SK-N-SH (cell line): ENCODE measurements at regions not wholly inside any gene's neighbourhood (a gene's known extent, or its start where the extent isn't known, plus 50 kb on each side); places are given as distances from the start of the nearest gene placed in this dataset.

Source experiments
- CTCF ChIA-PET: fragments of 300-600, 350-600 bp; formaldehyde crosslinking; extraction: SDS; loops from one replicate; lab custom pipeline; 2021; lab: Yijun Ruan, JAX
- POLR2A ChIA-PET: fragments of 350-600 bp; sonication (Branson Sonifier 250); formaldehyde crosslinking; extraction: SDS; loops from one replicate; lab custom pipeline; 2020; ENCODE audit warnings: antibody characterized with exemption, inconsistent platforms; lab: Yijun Ruan, JAX
- DNase-seq: peaks from one replicate; pipeline ENCODE4 v3.0.0; 2012
- H2AFZ ChIP-seq: fragments of 200-600 bp; sonication (generic); 2 replicates; pipeline ENCODE4 v1.8.1; 2016; ENCODE audit warnings: antibody characterized with exemption, mild to moderate bottlenecking, low read depth
- H3F3A ChIP-seq: fragments of 200-600 bp; sonication (generic); replicated peaks from 2 replicates; pipeline ENCODE3; 2016; ENCODE audit warnings: antibody characterized with exemption, mild to moderate bottlenecking; ENCODE audit not compliant: insufficient read depth
- H3K27ac ChIP-seq, 2 experiments: fragments of 200-500 bp in 1 of 2; fragments of 200-600 bp in 1 of 2; sonication (Bioruptor generic) in 1 of 2; sonication (generic), shearing (Covaris generic) in 1 of 2; 2 replicates each; pipeline versions ENCODE4 v1.5.1 to v1.6.1; 2014 to 2016; ENCODE audit warnings: low read depth in 2 of 2, inconsistent platforms in 1 of 2, low read length in 1 of 2, mild to moderate bottlenecking in 1 of 2, mixed read lengths in 1 of 2
- H3K27me3 ChIP-seq: fragments of 200-600 bp; sonication (generic), shearing (Covaris generic); 2 replicates; pipeline ENCODE4 v1.6.1; 2016; ENCODE audit warnings: mixed run types; ENCODE audit not compliant: insufficient read depth
- H3K36me3 ChIP-seq, 2 experiments: fragments of 200-500 bp in 1 of 2; fragments of 200-600 bp in 1 of 2; sonication (Bioruptor generic) in 1 of 2; sonication (generic) in 1 of 2; replicated peaks in 1 of 2; 2 replicates each; pipeline versions ENCODE3 to v1.5.1; 2014 to 2016; ENCODE audit warnings: low read length in 1 of 2, mild to moderate bottlenecking in 1 of 2; ENCODE audit not compliant: insufficient read depth in 2 of 2, control insufficient read depth in 1 of 2
- H3K4me1 ChIP-seq, 2 experiments: fragments of 200-500 bp in 1 of 2; fragments of 200-600 bp in 1 of 2; sonication (Bioruptor generic) in 1 of 2; sonication (generic), shearing (Covaris generic) in 1 of 2; 2 replicates each; pipeline versions ENCODE4 v1.5.1 to v1.6.1; 2014 to 2016; ENCODE audit warnings: low read depth in 1 of 2, low read length in 1 of 2, mixed run types in 1 of 2; ENCODE audit not compliant: insufficient read depth in 2 of 2, control insufficient read depth in 1 of 2
- H3K4me2 ChIP-seq: fragments of 200-600 bp; sonication (generic), shearing (Covaris generic); 2 replicates; pipeline ENCODE4 v1.6.1; 2017; ENCODE audit warnings: mixed run types
- H3K4me3 ChIP-seq, 2 experiments: fragments of 200-500 bp in 1 of 2; fragments of 200-600 bp in 1 of 2; sonication (Bioruptor generic) in 1 of 2; sonication (generic), shearing (Covaris generic) in 1 of 2; 2 replicates each; pipeline versions ENCODE4 v1.5.1 to v1.8.1; 2014 to 2016; ENCODE audit warnings: low read depth in 2 of 2, inconsistent platforms in 1 of 2, low read length in 1 of 2, mild to moderate bottlenecking in 1 of 2, mixed read lengths in 1 of 2, moderate library complexity in 1 of 2
- H3K79me2 ChIP-seq: fragments of 200-600 bp; sonication (generic); 2 replicates; pipeline ENCODE4 v1.8.1; 2017; ENCODE audit warnings: mild to moderate bottlenecking; ENCODE audit not compliant: insufficient read depth
- H3K9ac ChIP-seq: fragments of 200-600 bp; sonication (generic); 2 replicates; pipeline ENCODE4 v1.6.1; 2017; ENCODE audit warnings: mixed run types
- H3K9me2 ChIP-seq: fragments of 200-600 bp; sonication (generic); 2 replicates; pipeline ENCODE4 v1.6.1; 2017; ENCODE audit warnings: mixed run types
- H3K9me3 ChIP-seq: fragments of 200-600 bp; sonication (generic); 2 replicates; pipeline ENCODE4 v1.6.1; 2017; ENCODE audit warnings: mixed run types, mild to moderate bottlenecking, moderate library complexity
- H4K20me1 ChIP-seq: fragments of 200-600 bp; sonication (generic); 2 replicates; pipeline ENCODE4 v1.6.1; 2017; ENCODE audit warnings: mild to moderate bottlenecking, mixed run types; ENCODE audit not compliant: insufficient read depth
- ELF1 ChIP-seq: IDR thresholded peaks from 2 replicates; pipeline ENCODE4 v1.4.0; 2012
- FOSL2 ChIP-seq: IDR thresholded peaks from 2 replicates; pipeline ENCODE4 v1.4.0; 2012; ENCODE audit warnings: low read depth, mild to moderate bottlenecking, moderate library complexity, borderline replicate concordance
- FOXM1 ChIP-seq: IDR thresholded peaks from 2 replicates; pipeline ENCODE4 v1.4.0; 2012; ENCODE audit warnings: low read depth, mild to moderate bottlenecking
- MEF2A ChIP-seq: IDR thresholded peaks from 2 replicates; pipeline ENCODE4 v1.4.0; 2012; ENCODE audit warnings: low read depth, borderline replicate concordance
- NRF1 ChIP-seq: IDR thresholded peaks from 2 replicates; pipeline ENCODE4 v1.6.1; 2012; ENCODE audit warnings: low read depth, mild to moderate bottlenecking, low read length
- RAD21 ChIP-seq: IDR thresholded peaks from 2 replicates; pipeline ENCODE4 v1.6.1; 2012; ENCODE audit warnings: mild to moderate bottlenecking, low read length
- RCOR1 ChIP-seq: fragments of 150-350 bp; IDR thresholded peaks from 2 replicates; pipeline ENCODE4 v1.6.1; 2017; ENCODE audit warnings: antibody characterized with exemption, low read length
- RXRA ChIP-seq: IDR thresholded peaks from 2 replicates; pipeline ENCODE4 v1.4.0; 2012; ENCODE audit warnings: low read depth, mild to moderate bottlenecking, borderline replicate concordance
- SIN3A ChIP-seq: IDR thresholded peaks from 2 replicates; pipeline ENCODE4 v1.6.1; 2012; ENCODE audit warnings: low read depth, mild to moderate bottlenecking, low read length, moderate library complexity, borderline replicate concordance
- TAF1 ChIP-seq: IDR thresholded peaks from 2 replicates; pipeline ENCODE4 v1.6.1; 2012; ENCODE audit warnings: low read depth, mild to moderate bottlenecking, low read length, moderate library complexity, borderline replicate concordance
- TCF12 ChIP-seq: IDR thresholded peaks from 2 replicates; pipeline ENCODE4 v1.4.0; 2012
- TEAD4 ChIP-seq: IDR thresholded peaks from 2 replicates; pipeline ENCODE4 v1.4.0; 2012; ENCODE audit warnings: mild to moderate bottlenecking, borderline replicate concordance; ENCODE audit not compliant: insufficient read depth
- ZBTB33 ChIP-seq: IDR thresholded peaks from 2 replicates; pipeline ENCODE4 v1.4.0; 2012; ENCODE audit warnings: low read depth, borderline replicate concordance
- WGBS: methylation state at CpG from one replicate; pipeline ENCODE4 v1.1.6; 2017; ENCODE audit warnings: low lambda C conversion rate; 5-methylcytosine and 5-hydroxymethylcytosine counted together
- TF ChIP-seq, protein P1 (sequence below): IDR thresholded peaks from 2 replicates; pipeline ENCODE4 v1.6.1; 2012; ENCODE audit warnings: mild to moderate bottlenecking, low read depth, low read length, moderate library complexity

GRCh38 chr3:66792086-66792485 lies 206.0 kb upstream of the KBTBD8 start:
- H3K27ac ChIP-seq, result no peak overlapping the region

GRCh38 chr3:66795365-66795764 lies 202.7 kb upstream of the KBTBD8 start:
- H4K20me1 ChIP-seq, result no peaks in the 10 kb centered on the region
- H3K9ac ChIP-seq, result no peak overlapping the region
- no peaks in the 10 kb centered on the region for H3K9me3 ChIP-seq
- H3K9me2 ChIP-seq, result no peaks in the 10 kb centered on the region
- no peak overlapping the region for H3K4me2 ChIP-seq
- no peak overlapping the region for H2AFZ ChIP-seq
- WGBS, result 47% methylated on average over 4 of the region's 4 CpGs
- POLR2A ChIA-PET, result no interaction called here
- no peak overlapping the region for H3K27ac ChIP-seq
- no peaks in the 10 kb centered on the region for H3F3A ChIP-seq
- H3K4me3 ChIP-seq, result no peak overlapping the region
- no peaks in the 10 kb centered on the region for H3K27me3 ChIP-seq
- DNase-seq, result no peak
- TF ChIP-seq SIN3A, result no peak
- no peak for TF ChIP-seq FOSL2
- TF ChIP-seq NRF1, result no peak
- TF ChIP-seq FOXM1, result no peak
- no peak for TF ChIP-seq RAD21
- no peak for TF ChIP-seq RXRA
- no peak for TF ChIP-seq MEF2A
- no peak for TF ChIP-seq ZBTB33
- no peak for TF ChIP-seq TCF12
- TF ChIP-seq, protein P1, sequence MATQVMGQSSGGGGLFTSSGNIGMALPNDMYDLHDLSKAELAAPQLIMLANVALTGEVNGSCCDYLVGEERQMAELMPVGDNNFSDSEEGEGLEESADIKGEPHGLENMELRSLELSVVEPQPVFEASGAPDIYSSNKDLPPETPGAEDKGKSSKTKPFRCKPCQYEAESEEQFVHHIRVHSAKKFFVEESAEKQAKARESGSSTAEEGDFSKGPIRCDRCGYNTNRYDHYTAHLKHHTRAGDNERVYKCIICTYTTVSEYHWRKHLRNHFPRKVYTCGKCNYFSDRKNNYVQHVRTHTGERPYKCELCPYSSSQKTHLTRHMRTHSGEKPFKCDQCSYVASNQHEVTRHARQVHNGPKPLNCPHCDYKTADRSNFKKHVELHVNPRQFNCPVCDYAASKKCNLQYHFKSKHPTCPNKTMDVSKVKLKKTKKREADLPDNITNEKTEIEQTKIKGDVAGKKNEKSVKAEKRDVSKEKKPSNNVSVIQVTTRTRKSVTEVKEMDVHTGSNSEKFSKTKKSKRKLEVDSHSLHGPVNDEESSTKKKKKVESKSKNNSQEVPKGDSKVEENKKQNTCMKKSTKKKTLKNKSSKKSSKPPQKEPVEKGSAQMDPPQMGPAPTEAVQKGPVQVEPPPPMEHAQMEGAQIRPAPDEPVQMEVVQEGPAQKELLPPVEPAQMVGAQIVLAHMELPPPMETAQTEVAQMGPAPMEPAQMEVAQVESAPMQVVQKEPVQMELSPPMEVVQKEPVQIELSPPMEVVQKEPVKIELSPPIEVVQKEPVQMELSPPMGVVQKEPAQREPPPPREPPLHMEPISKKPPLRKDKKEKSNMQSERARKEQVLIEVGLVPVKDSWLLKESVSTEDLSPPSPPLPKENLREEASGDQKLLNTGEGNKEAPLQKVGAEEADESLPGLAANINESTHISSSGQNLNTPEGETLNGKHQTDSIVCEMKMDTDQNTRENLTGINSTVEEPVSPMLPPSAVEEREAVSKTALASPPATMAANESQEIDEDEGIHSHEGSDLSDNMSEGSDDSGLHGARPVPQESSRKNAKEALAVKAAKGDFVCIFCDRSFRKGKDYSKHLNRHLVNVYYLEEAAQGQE, result no peak
- no peak for TF ChIP-seq TEAD4
- TF ChIP-seq ELF1, result no peak
- H3K79me2 ChIP-seq, result no peaks in the 10 kb centered on the region
- CTCF ChIA-PET, result interaction anchor here (1.4 to 2.7 kb wide), 3 partner anchors 21 to 518 kb away, joined by 4 to 10 read pairs (median 6); no protein-coding TSS in a partner anchor
- H3K4me1 ChIP-seq, result no peaks in the 10 kb centered on the region
- H3K36me3 ChIP-seq, result no peaks in the 10 kb centered on the region

More at GRCh38 chr3:66792086-66792485, 206.0 kb upstream of the KBTBD8 start:
- Histone ChIP-seq H3K27me3 (no peaks in the 10 kb centered on the region), H3K9ac (no peak overlapping the region), H3K4me2 (no peak overlapping the region), H3K79me2 (no peaks in the 10 kb centered on the region), H3K4me1 (peaks cover 0 to 8% of the 10 kb centered on the region in 2 experiments; a peak in 1 of 4 replicates), H3K9me3 (no peaks in the 10 kb centered on the region), H4K20me1 (no peaks in the 10 kb centered on the region), H3K9me2 (no peaks in the 10 kb centered on the region), H3K36me3 (no peaks in the 10 kb centered on the region), H2AFZ (no peak overlapping the region), H3K4me3 (no peak overlapping the region), H3F3A (no peaks in the 10 kb centered on the region)
- POLR2A ChIA-PET, result no interaction called here
- TF ChIP-seq TAF1 (no peak), RCOR1 (no peak), RXRA (no peak)
- CTCF ChIA-PET, result interaction anchor here (1.0 to 1.1 kb wide), 2 partner anchors 30 to 385 kb away, joined by 3 read pairs; no protein-coding TSS in a partner anchor
- DNase-seq, result no peak
